Stimulated activated CD4-positive, alpha-beta T cell treated with anti-CD3 and anti-CD28 coated beads, TNF-alpha, amount 100 ng/mL, for 48 hours (primary cell): ENCODE measurements at regions not wholly inside any gene's neighbourhood (a gene's known extent, or its start where the extent isn't known, plus 50 kb on each side); places are given as distances from the start of the nearest gene placed in this dataset.

ENCODE experiments used
- DNase-seq, 3 donors: peaks; one replicate each; pipeline ENCODE4 v3.0.0-alpha.2; 2020; ENCODE audit warnings: low read depth in 3 of 3

DNA sequence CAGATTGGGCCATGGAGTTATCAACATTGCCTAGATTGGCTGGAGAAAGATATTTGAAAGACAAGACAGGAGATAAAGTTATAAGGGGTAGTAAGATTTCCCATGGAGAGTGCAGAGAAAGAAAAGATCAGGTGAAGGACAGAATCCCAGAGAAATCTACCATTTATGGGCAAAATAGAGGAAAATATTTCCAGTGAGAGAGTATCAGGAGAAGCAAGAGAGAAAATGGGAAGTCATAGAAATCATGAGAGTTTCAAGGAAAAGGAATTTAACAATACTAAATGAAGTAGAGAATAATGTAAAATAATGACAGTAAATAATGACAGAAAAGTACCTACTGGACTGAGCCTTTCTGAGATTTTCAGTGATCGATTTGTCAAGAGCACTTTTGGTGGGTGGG, 447.6 kb upstream of the CHST9 start:
- no peak for DNase-seq

DNA sequence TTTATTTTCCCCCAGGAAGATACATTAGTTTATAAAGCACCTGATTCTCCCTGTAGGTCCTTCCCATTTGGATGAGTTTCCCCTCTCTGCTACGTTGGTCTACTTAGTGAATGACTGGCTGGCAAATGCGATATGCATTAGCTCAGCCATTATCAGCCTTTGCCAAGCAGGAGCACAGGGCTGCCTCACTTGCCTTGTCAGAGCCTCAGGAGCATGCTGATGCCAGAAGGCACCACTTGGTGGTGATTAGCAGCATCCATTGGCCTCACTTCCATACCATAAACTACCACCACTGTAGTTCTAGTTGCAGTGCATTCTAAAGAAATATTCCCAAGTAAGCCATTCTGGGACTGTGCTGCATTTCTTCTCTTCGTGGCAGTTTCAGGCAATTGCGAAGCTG, 442.8 kb upstream of the CHST9 start:
- DNase-seq = no peak

DNA sequence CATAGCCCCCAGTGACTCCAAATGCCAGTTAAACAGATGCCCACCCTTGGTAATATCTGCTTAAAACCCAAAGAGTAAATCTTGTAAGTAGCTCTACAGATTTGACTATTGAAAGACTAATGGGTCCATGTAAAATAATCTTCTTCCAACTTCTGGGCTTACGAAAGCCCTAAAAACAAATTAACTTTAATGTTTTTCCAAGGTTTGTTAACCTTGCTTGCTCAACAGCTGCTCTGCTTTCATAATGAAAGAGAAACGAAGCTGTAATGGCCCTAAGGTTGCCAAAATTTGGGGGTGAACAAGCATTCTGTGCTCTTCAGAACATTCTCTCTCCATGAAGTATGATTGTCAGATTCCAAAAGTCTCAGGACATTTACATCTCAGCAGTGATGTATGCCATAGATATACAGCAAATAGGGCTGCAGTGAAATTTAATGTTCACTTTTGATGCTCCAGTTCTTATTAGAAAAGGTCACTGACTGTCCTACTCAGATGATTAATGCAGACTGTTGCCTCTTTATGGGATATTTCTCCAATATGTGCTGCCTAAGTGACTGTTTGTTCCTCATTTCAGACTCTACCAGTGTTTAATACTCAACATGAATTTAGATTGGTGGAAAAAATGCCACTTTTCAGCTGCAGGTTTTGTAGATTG, 436.3 kb upstream of the CHST9 start:
- no peak for DNase-seq

DNA sequence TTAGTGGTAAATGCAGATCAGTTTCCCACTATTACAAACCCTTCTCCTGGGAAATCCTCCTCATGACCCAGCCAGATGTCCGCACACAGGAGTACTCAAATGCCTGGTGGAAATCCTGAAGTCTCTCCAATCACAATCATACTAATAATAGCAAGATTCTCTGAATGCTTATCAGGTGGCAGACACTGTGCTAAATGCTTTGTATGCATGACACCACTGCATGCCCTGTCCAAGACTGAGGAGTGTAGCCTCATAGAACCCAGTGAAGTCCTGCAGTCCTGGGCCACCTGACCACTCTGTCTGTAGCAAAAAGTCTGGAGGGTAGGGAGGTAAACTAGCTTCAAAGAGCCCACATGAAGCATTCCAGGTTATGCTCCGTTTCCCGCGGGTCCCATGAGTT, 434.8 kb upstream of the CHST9 start:
- no peak for DNase-seq

DNA sequence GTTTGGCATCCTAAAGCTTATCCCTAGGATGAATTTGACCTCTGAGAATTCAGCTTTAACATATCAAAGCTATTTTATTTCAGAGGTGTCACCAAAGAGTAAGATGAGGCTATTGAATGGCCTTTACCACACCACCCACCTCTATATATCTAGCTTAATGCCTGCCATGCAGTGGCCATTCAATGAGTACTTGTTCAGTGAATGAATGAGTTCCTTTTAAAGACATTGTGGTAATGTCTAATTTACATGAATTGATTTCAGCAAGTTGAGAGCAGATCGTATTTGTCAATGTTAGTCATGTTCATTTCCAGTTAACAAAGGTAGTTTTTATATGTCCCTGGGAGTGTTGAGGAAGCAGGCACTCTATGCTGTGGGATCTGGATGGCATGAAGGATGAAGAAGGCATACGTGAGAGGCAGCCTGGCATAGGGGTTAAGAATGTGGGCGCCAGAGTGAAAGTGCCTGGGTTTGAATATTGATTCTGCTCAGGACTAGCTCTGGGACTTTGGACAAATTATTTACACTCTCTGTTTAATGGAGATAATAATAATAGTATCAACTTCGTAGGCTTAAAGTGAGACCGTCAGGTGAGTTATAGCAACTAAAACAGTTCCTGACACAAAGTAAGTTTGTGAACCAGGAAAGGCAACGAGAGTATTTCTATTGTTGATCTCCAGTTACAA, 434.1 kb upstream of the CHST9 start:
- DNase-seq = no peak

DNA sequence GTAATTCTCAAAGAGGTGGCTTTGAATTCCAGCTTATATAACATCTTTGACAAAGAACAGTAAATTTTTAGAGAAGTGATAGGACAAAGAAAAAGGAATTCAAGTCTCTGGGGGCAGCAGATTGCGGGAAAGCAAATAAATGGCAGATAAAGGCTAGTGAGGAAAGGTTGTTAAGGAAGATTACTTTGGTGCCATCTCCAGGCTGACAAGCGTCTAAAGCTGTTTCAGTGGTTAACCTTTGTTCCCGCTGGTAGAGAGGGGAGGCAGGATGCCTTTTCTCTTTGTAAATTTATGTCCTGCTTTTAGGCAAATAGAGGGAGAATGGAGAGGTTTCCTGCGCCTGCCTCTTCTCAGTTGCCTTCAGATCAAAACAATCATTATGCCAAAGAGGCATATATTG, 431.2 kb upstream of the CHST9 start:
- no peak for DNase-seq

DNA sequence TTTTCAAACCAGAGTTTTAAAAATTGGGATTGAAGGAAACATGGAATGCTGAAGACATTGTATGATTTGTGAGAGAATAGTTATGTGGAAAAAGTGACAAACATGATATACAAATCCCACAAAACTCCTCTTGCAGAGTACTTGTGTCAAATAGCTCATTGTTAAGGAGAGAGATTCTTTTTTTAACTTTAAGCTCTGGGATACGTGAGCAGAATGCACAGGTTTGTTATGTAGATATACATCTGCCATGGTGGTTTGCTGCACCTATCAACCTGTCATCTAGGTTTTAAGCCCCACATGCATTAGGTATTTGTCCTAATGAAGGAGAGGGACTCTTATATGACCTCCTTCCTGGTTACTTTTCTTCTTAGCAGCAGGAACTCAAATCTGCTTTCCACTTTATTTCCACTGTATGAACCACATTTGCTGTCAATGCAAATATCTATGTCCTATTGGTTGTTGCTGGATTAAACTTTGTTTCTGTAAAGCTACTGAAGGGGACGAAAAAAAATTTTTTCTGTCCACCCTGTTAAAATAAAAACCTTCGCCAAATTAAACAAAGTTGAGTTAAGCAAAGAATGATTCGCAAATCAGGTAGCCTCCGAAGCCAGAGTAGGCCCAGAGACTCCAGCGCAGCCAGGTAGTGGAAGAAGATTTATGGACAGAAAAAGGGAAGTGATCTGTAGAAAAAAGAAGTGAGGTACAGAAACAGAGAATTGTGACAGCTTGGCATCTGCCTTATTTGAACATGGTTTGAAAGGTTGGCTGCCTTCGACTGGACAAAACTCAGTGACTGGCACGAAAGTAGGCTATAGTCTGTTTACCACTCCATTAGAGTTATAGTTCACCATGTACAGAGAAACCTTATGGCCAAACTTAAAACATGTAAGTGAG, 430.1 kb upstream of the CHST9 start:
- no peak for DNase-seq

DNA sequence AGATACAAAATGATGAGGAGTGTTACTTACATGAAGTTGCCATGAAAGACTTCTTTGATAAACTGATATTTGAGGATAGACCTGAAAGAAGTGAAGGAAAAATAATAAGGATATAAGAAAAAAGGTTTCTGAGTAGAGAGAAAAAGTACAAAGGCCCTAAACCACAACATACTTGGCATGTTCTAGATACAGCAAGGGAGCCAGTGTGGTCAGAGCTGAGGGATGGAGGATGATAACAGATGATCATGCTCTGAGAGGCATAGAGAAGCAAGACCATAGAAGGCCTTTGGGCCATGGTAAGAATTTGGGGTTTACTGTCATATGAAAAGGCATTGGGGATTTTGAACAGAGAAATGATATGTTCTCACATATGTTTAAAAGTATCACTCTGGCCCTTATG, 424.1 kb upstream of the CHST9 start:
- no peak for DNase-seq

DNA sequence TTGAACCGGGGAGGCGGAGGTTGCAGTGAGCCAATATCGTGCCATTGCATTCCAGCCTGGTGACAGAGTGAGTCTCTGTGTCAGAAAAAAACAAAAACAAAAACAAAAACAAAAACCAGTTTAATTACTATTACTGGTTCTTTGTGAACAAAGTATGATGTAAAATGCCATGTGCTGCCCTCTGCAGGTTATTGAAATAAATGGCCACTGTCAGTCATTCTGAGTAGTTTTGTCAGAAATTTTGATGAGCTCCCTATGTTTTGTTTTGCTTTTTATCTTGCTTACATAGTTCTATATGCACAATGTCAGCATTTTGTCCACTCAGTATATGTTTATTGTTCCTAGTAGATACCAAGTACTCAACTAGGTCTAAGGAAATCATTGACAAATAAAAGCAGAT, 423.6 kb upstream of the CHST9 start:
- DNase-seq = no peak

DNA sequence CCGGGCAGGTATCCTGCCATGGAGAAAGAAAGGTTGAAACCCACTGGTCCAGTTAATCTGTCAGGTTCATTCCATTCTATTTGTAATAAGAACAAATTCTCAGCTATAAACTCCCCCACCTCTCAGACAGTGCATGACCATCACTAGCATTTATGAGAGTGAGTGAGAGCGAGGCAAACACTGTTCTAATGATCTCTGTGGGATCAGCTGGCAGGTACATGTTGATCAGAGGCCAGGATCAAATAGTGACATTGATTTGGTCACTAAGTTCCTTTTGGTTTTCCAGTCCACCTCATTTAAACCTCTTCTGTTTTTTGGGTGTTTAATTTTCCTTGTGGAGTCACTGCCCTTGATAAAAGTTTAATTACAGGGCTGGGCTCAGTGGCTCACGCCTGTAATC, 423.1 kb upstream of the CHST9 start:
- no peak for DNase-seq

DNA sequence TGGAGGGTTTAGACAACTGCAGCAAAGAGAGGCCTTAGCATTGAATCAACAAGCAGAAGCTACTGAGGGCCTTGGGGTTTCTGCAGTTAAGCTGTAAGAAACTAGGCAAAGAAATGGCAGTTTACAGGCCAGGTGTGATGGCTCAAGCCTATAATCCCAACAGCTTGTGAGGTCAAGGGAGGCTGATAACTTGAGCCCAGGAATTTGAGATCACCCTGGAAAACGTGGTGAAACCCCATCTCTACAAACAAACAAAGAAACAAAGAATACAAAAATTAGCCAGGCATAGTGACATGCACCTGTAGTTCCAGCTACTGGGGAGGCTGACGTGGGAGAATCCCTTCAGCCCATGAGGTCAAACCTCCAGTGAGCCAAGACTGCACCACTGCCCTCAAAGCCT, 421.6 kb upstream of the CHST9 start:
- DNase-seq = no peak

DNA sequence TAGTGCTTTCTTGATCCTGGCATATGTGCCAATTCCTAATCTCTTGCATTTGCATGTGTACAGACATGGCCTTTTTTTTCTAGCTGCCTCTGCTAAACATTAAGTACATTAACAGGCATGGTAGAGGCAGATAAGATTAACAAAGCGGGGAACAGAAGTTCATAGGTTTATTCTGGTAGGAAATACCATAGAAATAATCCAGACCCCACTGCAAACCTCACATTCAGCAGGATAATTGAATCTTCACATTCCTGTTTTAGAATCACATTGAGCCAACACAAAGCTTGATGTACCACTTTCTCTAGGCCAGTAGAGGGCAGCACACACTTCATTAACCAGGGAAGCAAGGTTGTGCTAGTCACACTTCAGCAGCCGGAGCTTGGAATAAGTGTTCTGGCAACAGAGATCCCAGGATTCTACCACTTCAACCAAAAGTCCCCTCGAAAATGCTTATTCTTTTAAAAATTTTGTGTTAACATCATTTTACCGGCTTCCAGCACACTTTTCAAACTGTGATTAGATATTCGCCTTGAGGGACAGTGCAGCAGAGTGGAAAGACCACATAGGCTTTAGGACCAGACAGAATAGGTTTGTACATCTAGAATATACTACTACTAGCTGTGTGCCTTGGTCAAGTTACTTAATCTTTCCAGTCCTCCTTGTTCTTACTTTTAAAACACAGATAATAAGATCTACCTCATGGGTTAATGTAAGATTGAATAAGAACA, 420.2 kb upstream of the CHST9 start:
- DNase-seq = peak in 1 of 3 donors; percentile 8

DNA sequence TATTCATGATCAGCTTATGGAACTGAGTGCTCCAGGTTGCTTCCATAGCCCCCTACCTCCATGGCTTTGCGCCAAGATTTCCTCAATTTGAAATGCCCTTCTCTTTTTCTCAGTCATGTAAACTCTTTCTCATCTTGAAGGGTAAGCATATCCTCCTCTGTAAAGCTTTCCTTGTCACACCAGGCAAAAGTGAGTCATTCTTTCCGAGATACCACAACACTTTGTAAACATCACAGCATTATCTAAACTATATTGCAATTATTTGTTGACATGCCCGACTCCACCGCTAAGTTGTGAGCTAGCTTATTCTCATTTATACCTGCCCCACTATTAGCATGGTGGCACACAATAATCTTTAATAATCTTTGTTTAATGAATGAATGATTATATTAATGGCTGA, 419.5 kb upstream of the CHST9 start:
- no peak for DNase-seq

DNA sequence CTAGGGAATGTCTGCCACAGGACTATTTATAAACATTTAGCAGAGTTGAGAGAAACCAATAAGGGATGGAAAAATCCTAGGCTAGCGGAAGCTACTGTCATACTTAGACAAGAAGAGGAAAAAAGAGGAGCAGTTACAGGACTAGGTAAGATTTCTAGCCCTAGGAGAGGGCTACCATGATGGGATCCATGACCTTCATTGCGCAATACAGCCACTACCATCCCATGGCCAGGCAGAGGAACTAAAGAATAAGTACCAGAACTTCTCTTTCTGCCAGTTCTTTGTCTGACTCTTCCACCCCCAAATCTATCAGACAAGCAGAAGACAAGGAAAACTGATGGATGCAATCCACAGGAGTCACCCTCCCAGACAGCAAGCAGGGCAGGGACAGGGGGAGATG, 417.0 kb upstream of the CHST9 start:
- DNase-seq = no peak

DNA sequence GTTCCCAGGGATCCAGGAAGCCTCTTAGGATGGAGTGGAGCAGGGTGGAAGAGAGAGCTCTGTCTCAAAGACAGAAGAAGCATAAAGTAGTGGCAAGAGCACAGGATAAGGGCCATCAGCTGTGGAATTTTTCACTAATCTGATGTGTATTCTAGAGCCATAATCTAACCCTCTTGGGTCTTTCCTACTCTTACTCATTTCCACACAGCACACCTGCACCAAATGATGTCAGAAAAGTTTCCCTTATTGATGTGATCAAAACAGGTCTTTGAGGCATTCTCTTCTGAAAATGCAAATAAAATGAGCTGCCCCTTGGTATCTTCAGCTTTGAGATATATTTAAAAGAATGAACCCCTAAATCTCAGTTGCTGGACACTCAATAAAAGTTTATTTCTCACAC, 415.1 kb upstream of the CHST9 start:
- DNase-seq = no peak

DNA sequence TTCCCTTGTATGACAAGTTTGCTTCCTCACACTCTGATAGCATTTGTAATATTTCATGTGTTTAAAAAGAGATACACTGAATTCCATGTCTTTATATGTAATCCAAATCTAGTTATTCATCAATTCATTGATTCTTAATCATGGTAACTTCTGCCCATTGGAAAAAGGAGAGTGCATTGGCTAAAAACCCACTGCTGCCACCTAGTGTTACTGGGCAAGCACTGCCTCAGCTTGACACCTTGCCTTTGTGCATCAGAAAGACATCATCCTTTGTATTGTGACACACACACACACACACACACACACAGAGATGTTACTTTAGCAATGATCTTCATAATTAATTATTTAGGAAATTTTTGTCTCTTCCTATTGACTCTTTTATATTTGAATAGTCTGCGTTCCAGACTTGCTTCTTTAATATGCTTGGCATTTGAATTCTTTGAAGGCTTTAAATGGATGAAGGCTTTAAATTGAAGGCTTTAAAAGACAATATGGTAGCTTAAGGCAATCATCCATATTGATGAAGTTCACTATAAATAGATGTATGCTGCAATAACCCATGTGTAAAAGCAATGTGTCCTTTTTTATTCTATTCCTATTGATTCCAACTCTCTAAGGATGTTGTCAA, 414.2 kb upstream of the CHST9 start:
- DNase-seq = peak in 2 of 3 donors; percentile 2 to 20

DNA sequence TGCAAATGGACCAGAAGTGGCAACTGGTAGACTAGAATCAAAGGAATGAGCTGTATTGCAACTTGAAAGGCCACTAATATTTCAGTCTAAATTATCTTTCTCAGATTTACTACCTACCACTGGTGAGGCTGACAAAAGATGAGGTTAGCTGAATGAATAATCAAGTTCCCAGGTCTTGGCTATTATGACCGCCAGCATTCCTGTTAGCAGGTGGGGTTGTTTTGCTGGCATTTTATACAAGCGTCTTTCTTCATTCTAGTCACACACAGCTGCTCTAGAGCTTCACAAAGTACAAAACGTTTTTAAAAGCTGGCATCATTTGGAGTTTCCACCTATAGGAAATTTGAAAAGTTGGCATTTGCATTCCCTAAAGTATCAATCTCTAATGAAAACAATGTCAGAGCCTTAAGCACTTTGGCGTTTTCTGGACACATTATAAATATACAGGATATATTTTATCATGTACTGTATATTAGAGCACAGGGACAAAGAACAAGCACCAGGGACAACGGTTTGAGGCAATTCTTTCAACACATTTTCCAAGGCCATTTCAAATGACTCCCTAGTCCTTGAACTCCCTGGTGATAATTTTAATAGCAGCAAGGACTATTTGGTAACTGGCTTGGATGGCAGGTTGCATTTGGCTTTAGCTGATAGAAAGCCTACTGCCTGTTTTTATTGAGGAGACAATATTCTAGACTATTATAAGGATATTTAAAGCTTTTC, 410.2 kb upstream of the CHST9 start:
- DNase-seq = no peak

DNA sequence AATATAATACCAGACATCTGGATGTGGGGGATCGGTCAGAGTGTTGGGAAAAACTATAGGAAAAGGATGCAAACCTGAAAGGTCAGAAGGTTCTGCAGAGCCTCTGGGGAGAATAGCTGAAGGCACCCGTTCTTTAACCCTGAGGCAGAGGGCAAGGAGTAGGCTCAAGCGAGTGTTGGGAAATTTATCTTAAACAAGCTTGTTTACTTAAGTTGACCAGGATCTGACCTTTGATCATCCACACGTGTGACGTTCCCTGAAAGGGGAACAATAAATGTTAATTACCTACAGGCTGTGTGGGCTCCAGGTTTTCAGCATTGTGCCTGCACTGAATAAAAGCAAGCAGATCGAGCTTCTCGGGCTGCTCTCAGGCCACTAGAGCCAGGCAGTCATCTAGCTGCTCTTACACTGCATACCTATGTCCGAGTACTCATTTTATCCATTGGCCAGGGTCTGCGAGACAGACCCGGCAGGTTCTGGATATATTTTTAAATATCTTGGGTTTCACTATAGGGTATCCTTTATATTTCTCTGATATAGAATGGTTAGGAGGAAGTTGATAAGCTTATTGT, 400.6 kb upstream of the CHST9 start:
- no peak for DNase-seq

DNA sequence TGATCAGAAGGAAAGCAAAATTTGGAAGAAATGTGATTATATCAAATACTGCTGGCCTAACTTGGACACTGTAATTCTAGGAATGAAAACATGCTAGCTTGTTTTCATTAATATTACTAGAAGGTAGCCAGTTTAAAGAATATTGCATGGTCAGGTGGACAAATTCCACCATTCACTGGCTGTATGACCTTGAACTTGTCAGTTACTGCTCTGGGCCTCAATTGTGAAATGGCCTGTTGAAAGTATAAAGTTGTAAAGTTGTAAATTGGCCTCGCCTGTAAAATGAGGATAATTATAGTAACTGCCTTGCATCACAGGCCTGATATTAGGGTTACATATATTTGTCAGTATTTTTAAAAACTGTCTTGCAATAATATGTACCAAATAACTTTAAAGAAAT, 398.4 kb upstream of the CHST9 start:
- DNase-seq = no peak

DNA sequence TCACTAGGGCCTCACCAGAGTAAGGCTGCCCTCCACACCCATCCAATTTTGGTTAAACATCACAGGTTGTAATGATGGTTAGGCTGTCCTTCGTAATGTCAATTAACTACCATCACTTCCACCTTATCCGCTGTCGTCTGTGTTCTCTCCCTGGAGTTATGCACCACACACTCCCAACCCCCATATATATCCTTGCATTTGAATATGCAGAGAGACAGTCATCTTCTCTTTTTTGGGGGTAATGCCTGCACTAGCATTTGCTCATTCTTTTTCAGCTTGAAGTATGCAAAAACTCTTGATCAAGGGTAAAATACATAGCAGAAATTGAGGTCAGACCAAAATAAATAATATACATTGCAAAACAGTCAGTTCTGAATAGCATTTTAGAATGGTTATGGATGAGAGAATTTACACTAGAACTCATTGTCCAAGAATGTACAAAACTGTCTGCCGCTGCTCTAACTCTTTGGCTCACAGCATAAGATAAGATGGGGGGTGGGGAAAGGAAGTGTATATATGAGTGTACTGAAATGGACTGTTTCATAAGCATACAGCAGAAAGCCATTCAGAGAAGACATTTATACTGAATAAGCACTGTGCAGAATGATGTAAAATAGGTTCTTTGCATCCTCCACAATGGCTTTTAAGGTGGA, 397.8 kb upstream of the CHST9 start:
- DNase-seq = no peak
